Anterior cingulate cortex (tissue), 58 donors: ENCODE measurements at regions not wholly inside any gene's neighbourhood (a gene's known extent, or its start where the extent isn't known, plus 50 kb on each side); places are given as distances from the start of the nearest gene placed in this dataset.
"Not testable (repeated sequence)": the region's sequence is repeated elsewhere in the genome, so short reads cannot be mapped to it uniquely, and the experiment has no call there.

ENCODE experiments used
- DNase-seq, 58 donors: peaks; one replicate each; lab custom pipeline; 2025; lab: John Stamatoyannopoulos, UW

- DNase-seq, result no peak
These were observed 425.4 kb upstream of the VRK2 start for GRCh38 chr2:57621122-57621663.

- DNase-seq, result no peak
These were observed 424.6 kb upstream of the VRK2 start for GRCh38 chr2:57622009-57622408.

GRCh38 chr2:57656198-57656597, 390.4 kb upstream of the VRK2 start:
- no peak for DNase-seq

GRCh38 chr2:57669570-57669969, 377.0 kb upstream of the VRK2 start:
- no peak for DNase-seq

GRCh38 chr2:57674025-57674424, 372.6 kb upstream of the VRK2 start:
- DNase-seq, result no peak

- no peak for DNase-seq
These were observed 371.9 kb upstream of the VRK2 start for GRCh38 chr2:57674743-57675142.

- DNase-seq, result no peak
These were observed 369.3 kb upstream of the VRK2 start for GRCh38 chr2:57677296-57677695.

GRCh38 chr2:57681650-57682049, 365.0 kb upstream of the VRK2 start:
- no peak for DNase-seq

GRCh38 chr2:57685032-57685431, 361.6 kb upstream of the VRK2 start:
- no peak for DNase-seq

- DNase-seq, result no peak
These were observed 354.2 kb upstream of the VRK2 start for GRCh38 chr2:57692395-57692794.

- DNase-seq, result no peak
These were observed 353.4 kb upstream of the VRK2 start for GRCh38 chr2:57693177-57693576.

- no peak for DNase-seq
These were observed 352.6 kb upstream of the VRK2 start for GRCh38 chr2:57693965-57694364.

GRCh38 chr2:57696016-57696415, 350.6 kb upstream of the VRK2 start:
- no peak for DNase-seq

- DNase-seq, result no peak
These were observed 348.2 kb upstream of the VRK2 start for GRCh38 chr2:57698392-57698791.

GRCh38 chr2:57698935-57699449, 347.6 kb upstream of the VRK2 start:
- no peak for DNase-seq

GRCh38 chr2:57701391-57701791, 345.2 kb upstream of the VRK2 start:
- DNase-seq, result no peak

- DNase-seq, result no peak
These were observed 343.2 kb upstream of the VRK2 start for GRCh38 chr2:57703407-57703806.

GRCh38 chr2:57707794-57708193, 338.8 kb upstream of the VRK2 start:
- DNase-seq, result not testable (repeated sequence)

- DNase-seq, result no peak
These were observed 334.6 kb upstream of the VRK2 start for GRCh38 chr2:57711991-57712390.

GRCh38 chr2:57720728-57721627, 325.6 kb upstream of the VRK2 start:
- DNase-seq, result peak in 52 of 58 donors; percentile 2 to 57 (median 18)

GRCh38 chr2:57725337-57725947, 321.2 kb upstream of the VRK2 start:
- no peak for DNase-seq

- DNase-seq, result no peak
These were observed 320.3 kb upstream of the VRK2 start for GRCh38 chr2:57726294-57726693.
